ENCODE measurements at regions not wholly inside any gene's neighbourhood (a gene's known extent, or its start where the extent isn't known, plus 50 kb on each side); places are given as distances from the start of the nearest gene placed in this dataset.

- TF ChIP-seq CTCF (conservative IDR thresholded peaks at IDR 0.05 in 1 of 2, IDR thresholded peaks at IDR 0.05 in 1 of 2; ENCODE audit: low read depth in 1 of 2, low read length in 2 of 2) (no peak), EZH2 (IDR thresholded peaks at IDR 0.05; ENCODE audit: low read length, missing control alignments) (no peak)
Observed at GRCh38 chr2:228458364-228458763, 276.9 kb upstream of the SPHKAP start.
